ENCODE measurements at regions not wholly inside any gene's neighbourhood (a gene's known extent, or its start where the extent isn't known, plus 50 kb on each side); places are given as distances from the start of the nearest gene placed in this dataset.

DNA sequence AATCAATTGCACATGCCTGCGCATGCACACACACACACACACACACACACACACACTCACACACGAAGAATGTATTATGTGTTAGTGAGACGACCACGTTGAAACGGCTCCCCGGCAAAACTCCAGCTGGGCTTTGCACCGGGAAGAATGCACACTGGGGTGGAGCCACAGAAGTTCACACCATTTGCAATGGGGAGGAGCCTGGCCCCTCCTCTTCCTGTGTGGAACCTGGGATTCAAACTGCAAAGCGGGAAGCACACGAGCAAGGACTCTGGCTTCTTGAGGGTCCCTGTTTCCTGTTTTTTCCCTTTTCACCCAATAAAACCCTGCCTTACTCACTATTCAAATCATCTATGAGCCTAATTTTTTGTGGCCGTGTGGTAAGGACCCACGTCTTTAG, 304.0 kb upstream of the TMEFF2 start:
- TF ChIP-seq, protein P1, sequence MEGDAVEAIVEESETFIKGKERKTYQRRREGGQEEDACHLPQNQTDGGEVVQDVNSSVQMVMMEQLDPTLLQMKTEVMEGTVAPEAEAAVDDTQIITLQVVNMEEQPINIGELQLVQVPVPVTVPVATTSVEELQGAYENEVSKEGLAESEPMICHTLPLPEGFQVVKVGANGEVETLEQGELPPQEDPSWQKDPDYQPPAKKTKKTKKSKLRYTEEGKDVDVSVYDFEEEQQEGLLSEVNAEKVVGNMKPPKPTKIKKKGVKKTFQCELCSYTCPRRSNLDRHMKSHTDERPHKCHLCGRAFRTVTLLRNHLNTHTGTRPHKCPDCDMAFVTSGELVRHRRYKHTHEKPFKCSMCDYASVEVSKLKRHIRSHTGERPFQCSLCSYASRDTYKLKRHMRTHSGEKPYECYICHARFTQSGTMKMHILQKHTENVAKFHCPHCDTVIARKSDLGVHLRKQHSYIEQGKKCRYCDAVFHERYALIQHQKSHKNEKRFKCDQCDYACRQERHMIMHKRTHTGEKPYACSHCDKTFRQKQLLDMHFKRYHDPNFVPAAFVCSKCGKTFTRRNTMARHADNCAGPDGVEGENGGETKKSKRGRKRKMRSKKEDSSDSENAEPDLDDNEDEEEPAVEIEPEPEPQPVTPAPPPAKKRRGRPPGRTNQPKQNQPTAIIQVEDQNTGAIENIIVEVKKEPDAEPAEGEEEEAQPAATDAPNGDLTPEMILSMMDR (CRISPR knock-in tag; IDR thresholded peaks at IDR 0.05) = no peak
- TF ChIP-seq, protein P2, sequence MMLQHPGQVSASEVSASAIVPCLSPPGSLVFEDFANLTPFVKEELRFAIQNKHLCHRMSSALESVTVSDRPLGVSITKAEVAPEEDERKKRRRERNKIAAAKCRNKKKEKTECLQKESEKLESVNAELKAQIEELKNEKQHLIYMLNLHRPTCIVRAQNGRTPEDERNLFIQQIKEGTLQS (CRISPR knock-in tag; IDR thresholded peaks at IDR 0.05) = no peak
- TF ChIP-seq, protein P3, sequence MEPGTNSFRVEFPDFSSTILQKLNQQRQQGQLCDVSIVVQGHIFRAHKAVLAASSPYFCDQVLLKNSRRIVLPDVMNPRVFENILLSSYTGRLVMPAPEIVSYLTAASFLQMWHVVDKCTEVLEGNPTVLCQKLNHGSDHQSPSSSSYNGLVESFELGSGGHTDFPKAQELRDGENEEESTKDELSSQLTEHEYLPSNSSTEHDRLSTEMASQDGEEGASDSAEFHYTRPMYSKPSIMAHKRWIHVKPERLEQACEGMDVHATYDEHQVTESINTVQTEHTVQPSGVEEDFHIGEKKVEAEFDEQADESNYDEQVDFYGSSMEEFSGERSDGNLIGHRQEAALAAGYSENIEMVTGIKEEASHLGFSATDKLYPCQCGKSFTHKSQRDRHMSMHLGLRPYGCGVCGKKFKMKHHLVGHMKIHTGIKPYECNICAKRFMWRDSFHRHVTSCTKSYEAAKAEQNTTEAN (CRISPR knock-in tag; conservative IDR thresholded peaks at IDR 0.05) = no peak
- TF ChIP-seq TBX2 (CRISPR knock-in tag; IDR thresholded peaks at IDR 0.05; ENCODE audit: borderline replicate concordance) (no peak), RBAK (CRISPR knock-in tag; IDR thresholded peaks at IDR 0.05) (no peak), CHCHD3 (CRISPR knock-in tag; IDR thresholded peaks at IDR 0.05) (no peak), SMYD3 (CRISPR knock-in tag; IDR thresholded peaks at IDR 0.05) (no peak), HDAC6 (IDR thresholded peaks at IDR 0.05; ENCODE audit: low read depth, low read length) (no peak), PPARG (CRISPR knock-in tag; conservative IDR thresholded peaks at IDR 0.05) (no peak), SETDB1 (CRISPR knock-in tag; IDR thresholded peaks at IDR 0.05; ENCODE audit: borderline replicate concordance) (no peak)
- TF ChIP-seq, protein P4, sequence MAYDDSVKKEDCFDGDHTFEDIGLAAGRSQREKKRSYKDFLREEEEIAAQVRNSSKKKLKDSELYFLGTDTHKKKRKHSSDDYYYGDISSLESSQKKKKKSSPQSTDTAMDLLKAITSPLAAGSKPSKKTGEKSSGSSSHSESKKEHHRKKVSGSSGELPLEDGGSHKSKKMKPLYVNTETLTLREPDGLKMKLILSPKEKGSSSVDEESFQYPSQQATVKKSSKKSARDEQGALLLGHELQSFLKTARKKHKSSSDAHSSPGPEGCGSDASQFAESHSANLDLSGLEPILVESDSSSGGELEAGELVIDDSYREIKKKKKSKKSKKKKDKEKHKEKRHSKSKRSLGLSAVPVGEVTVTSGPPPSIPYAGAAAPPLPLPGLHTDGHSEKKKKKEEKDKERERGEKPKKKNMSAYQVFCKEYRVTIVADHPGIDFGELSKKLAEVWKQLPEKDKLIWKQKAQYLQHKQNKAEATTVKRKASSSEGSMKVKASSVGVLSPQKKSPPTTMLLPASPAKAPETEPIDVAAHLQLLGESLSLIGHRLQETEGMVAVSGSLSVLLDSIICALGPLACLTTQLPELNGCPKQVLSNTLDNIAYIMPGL (CRISPR knock-in tag; IDR thresholded peaks at IDR 0.05; ENCODE audit: borderline replicate concordance in 1 of 2, low read depth in 1 of 2) = no peak
